Fibroblast of villous mesenchyme (primary cell): ENCODE measurements at regions not wholly inside any gene's neighbourhood (a gene's known extent, or its start where the extent isn't known, plus 50 kb on each side); places are given as distances from the start of the nearest gene placed in this dataset.

Experiments used
- DNase-seq: peaks from one replicate; pipeline ENCODE4 v3.0.0-alpha.2; 2010; ENCODE audit warnings: low read depth
- H3K4me3 ChIP-seq: 2 replicates; pipeline ENCODE4 v1.5.1; 2011; ENCODE audit warnings: low read depth, mild to moderate bottlenecking, low read length
- CTCF ChIP-seq: IDR thresholded peaks from 2 replicates; pipeline ENCODE4 v1.5.1; 2012; ENCODE audit warnings: low read depth, mild to moderate bottlenecking, low read length; ENCODE audit not compliant: insufficient read depth

- DNase-seq: no peak
- H3K4me3 ChIP-seq: no peak overlapping the region
- TF ChIP-seq CTCF: no peak
Measured at GRCh38 chr2:14270036-14270582, 362.4 kb upstream of the LRATD1 start.

- TF ChIP-seq CTCF: no peak
- no peak overlapping the region for H3K4me3 ChIP-seq
- DNase-seq: no peak
Measured at GRCh38 chr2:14272396-14273075, 360.0 kb upstream of the LRATD1 start.

- H3K4me3 ChIP-seq: no peak overlapping the region
- no peak for TF ChIP-seq CTCF
- no peak for DNase-seq
Measured at GRCh38 chr2:14273650-14274049, 358.9 kb upstream of the LRATD1 start.

- no peak overlapping the region for H3K4me3 ChIP-seq
- DNase-seq: no peak
- no peak for TF ChIP-seq CTCF
Measured at GRCh38 chr2:14284244-14284643, 348.3 kb upstream of the LRATD1 start.

GRCh38 chr2:14285812-14286211, 346.7 kb upstream of the LRATD1 start:
- no peak for TF ChIP-seq CTCF
- DNase-seq: no peak
- H3K4me3 ChIP-seq: no peak overlapping the region

- DNase-seq: no peak
- no peak overlapping the region for H3K4me3 ChIP-seq
- TF ChIP-seq CTCF: no peak
Measured at GRCh38 chr2:14288016-14288415, 344.5 kb upstream of the LRATD1 start.

GRCh38 chr2:14292964-14293363, 339.6 kb upstream of the LRATD1 start:
- DNase-seq: no peak
- TF ChIP-seq CTCF: no peak

More at GRCh38 chr2:14292964-14293363, 339.6 kb upstream of the LRATD1 start:
- no peak overlapping the region for H3K4me3 ChIP-seq
